ENCODE measurements at regions not wholly inside any gene's neighbourhood (a gene's known extent, or its start where the extent isn't known, plus 50 kb on each side); places are given as distances from the start of the nearest gene placed in this dataset.

DNA sequence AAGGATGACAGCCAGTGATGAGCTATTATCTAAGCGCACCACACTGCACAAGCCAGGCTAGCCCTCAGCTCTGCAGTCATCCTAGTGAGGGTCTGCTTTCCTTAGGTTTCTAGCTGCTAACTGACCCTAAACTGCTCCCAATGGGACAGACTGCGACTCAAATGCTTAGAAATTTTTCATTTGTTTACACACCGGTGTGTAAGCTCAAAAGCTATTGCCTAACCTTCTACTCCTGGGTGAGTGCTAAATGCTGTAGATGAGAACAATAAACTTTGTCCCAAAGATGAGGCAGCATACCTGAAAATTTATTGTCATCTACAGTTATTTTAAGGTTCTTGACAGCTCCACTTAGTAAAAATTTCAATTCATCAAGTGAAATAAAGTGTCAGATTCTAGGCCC lies 311.4 kb downstream of the TMEM167A start:
- FAIRE-seq (no peak), ATAC-seq (no peak), DNase-seq (ENCODE audit: low read depth in 1 of 2, low spot score in 1 of 2) (no peak)
- H3K4me2 ChIP-seq, result no peak overlapping the region
- no peak for TF ChIP-seq JUN (IDR thresholded peaks at IDR 0.05)
- TF ChIP-seq MAFK (IDR thresholded peaks at IDR 0.05; ENCODE audit: partially characterized antibody), result no peak
- TF ChIP-seq HMGXB4 (CRISPR knock-in tag; IDR thresholded peaks at IDR 0.05; ENCODE audit: borderline replicate concordance), result no peak
- TF ChIP-seq, protein P1, sequence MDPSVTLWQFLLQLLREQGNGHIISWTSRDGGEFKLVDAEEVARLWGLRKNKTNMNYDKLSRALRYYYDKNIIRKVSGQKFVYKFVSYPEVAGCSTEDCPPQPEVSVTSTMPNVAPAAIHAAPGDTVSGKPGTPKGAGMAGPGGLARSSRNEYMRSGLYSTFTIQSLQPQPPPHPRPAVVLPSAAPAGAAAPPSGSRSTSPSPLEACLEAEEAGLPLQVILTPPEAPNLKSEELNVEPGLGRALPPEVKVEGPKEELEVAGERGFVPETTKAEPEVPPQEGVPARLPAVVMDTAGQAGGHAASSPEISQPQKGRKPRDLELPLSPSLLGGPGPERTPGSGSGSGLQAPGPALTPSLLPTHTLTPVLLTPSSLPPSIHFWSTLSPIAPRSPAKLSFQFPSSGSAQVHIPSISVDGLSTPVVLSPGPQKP (IDR thresholded peaks at IDR 0.05; ENCODE audit: low read depth, low read length), result no peak
- TF ChIP-seq POLR2AphosphoS2 (conservative IDR thresholded peaks at IDR 0.05; ENCODE audit: low read length), result no peak
- TF ChIP-seq ESRRA (IDR thresholded peaks at IDR 0.05; ENCODE audit: borderline replicate concordance, low read length), result no peak
- TF ChIP-seq FOSB (CRISPR knock-in tag; IDR thresholded peaks at IDR 0.05), result no peak
- TF ChIP-seq ATOH8 (CRISPR knock-in tag; IDR thresholded peaks at IDR 0.05; ENCODE audit: low read depth), result no peak
- TF ChIP-seq, protein P2, sequence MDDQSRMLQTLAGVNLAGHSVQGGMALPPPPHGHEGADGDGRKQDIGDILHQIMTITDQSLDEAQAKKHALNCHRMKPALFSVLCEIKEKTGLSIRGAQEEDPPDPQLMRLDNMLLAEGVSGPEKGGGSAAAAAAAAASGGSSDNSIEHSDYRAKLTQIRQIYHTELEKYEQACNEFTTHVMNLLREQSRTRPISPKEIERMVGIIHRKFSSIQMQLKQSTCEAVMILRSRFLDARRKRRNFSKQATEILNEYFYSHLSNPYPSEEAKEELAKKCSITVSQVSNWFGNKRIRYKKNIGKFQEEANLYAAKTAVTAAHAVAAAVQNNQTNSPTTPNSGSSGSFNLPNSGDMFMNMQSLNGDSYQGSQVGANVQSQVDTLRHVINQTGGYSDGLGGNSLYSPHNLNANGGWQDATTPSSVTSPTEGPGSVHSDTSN (IDR thresholded peaks at IDR 0.05), result no peak
- no peak for TF ChIP-seq EHF (CRISPR knock-in tag; IDR thresholded peaks at IDR 0.05)
- no peak for TF ChIP-seq TFCP2L1 (CRISPR knock-in tag; IDR thresholded peaks at IDR 0.05)
- TF ChIP-seq TP53 (CRISPR knock-in tag; IDR thresholded peaks at IDR 0.05), result no peak
- no peak for TF ChIP-seq RARB (CRISPR knock-in tag; IDR thresholded peaks at IDR 0.05)
- TF ChIP-seq CHD2 (IDR thresholded peaks at IDR 0.05; ENCODE audit: low read length, partially characterized antibody), result no peak
- TF ChIP-seq RFX5 (IDR thresholded peaks at IDR 0.05), result no peak
- no peak overlapping the region for H3K27ac ChIP-seq
- CTCF ChIA-PET, result interaction anchor here (1.3 kb wide), 1 partner anchor 18 kb away, joined by 4 read pairs; no protein-coding TSS in a partner anchor
- 39% methylated on average over 3 of the region's 3 CpGs for WGBS (ENCODE audit: missing lambda C conversion rate)
- 0 out of 3 replicates have a peak, but pooled peaks cover 5% of the 10 kb centered on the region for H3K4me1 ChIP-seq
- H3K4me3 ChIP-seq, result no peak overlapping the region
- H3K9me3 ChIP-seq, result peaks cover 3% of the 10 kb centered on the region; the same call in 1 of the 3 replicates
- POLR2A ChIA-PET, result interaction anchor here (0.9 kb wide), 1 partner anchor 62 kb away, joined by 3 read pairs; no protein-coding TSS in a partner anchor

- Histone ChIP-seq H3K4me1 (0 out of 3 replicates have a peak, but pooled peaks cover 1% of the 10 kb centered on the region), H3K4me3 (no peak overlapping the region), H3K9me3 (no peaks in the 10 kb centered on the region), H3K27ac (no peak overlapping the region), H3K4me2 (no peak overlapping the region)
- no peak for ATAC-seq
- POLR2A ChIA-PET, result no interaction called here
- TF ChIP-seq, protein P2 (IDR thresholded peaks at IDR 0.05), result no peak
- TF ChIP-seq CEBPB (IDR thresholded peaks at IDR 0.05) (no peak), HOXB5 (CRISPR knock-in tag; IDR thresholded peaks at IDR 0.05) (no peak), NFE2L2 (conservative IDR thresholded peaks at IDR 0.05; ENCODE audit: low read length) (no peak), RFX5 (IDR thresholded peaks at IDR 0.05) (no peak), NR3C1 (IDR thresholded peaks at IDR 0.05) (no peak), FOSL2 (IDR thresholded peaks at IDR 0.05) (no peak), FOSL2 (CRISPR knock-in tag; IDR thresholded peaks at IDR 0.05) (no peak), MYC (IDR thresholded peaks at IDR 0.05; ENCODE audit: borderline replicate concordance, low read length) (no peak), FOSB (CRISPR knock-in tag; IDR thresholded peaks at IDR 0.05) (no peak), SMC3 (IDR thresholded peaks at IDR 0.05) (no peak), USF2 (IDR thresholded peaks at IDR 0.05) (no peak)
- CTCF ChIA-PET, result interaction anchor here (1.0 kb wide), 1 partner anchor 15 kb away, joined by 3 read pairs; no protein-coding TSS in a partner anchor
- FAIRE-seq, result no peak
- 27% methylated on average over 10 of the region's 10 CpGs for WGBS (ENCODE audit: missing lambda C conversion rate)
- no peak for DNase-seq (ENCODE audit: low read depth in 1 of 2, low spot score in 1 of 2)
Observed at GRCh38 chr5:82760856-82761255, 316.3 kb downstream of the TMEM167A start.
